Testis (tissue), 2 donors: ENCODE measurements at regions not wholly inside any gene's neighbourhood (a gene's known extent, or its start where the extent isn't known, plus 50 kb on each side); places are given as distances from the start of the nearest gene placed in this dataset.

ENCODE experiments used
- POLR2A ChIP-seq: fragments of 450-650 bp; IDR thresholded peaks from one replicate; pipeline ENCODE4 v1.6.1; 2017; ENCODE audit warnings: antibody characterized with exemption, mild to moderate bottlenecking, moderate library complexity
- TF ChIP-seq, protein P1 (sequence below), 3 experiments: fragments of 450-650 bp in 2 of 3; fragments of 200-600 bp in 1 of 3; sonication (generic) in 1 of 3; IDR thresholded peaks; one replicate each; pipeline ENCODE4 v1.5.1; 2016 to 2019; ENCODE audit warnings: antibody characterized with exemption in 3 of 3, mild to moderate bottlenecking in 2 of 3, moderate library complexity in 1 of 3

GRCh38 chr5:54403121-54403520, 52.4 kb upstream of the HSPB3 start:
- TF ChIP-seq, protein P1, sequence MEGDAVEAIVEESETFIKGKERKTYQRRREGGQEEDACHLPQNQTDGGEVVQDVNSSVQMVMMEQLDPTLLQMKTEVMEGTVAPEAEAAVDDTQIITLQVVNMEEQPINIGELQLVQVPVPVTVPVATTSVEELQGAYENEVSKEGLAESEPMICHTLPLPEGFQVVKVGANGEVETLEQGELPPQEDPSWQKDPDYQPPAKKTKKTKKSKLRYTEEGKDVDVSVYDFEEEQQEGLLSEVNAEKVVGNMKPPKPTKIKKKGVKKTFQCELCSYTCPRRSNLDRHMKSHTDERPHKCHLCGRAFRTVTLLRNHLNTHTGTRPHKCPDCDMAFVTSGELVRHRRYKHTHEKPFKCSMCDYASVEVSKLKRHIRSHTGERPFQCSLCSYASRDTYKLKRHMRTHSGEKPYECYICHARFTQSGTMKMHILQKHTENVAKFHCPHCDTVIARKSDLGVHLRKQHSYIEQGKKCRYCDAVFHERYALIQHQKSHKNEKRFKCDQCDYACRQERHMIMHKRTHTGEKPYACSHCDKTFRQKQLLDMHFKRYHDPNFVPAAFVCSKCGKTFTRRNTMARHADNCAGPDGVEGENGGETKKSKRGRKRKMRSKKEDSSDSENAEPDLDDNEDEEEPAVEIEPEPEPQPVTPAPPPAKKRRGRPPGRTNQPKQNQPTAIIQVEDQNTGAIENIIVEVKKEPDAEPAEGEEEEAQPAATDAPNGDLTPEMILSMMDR (IDR thresholded peaks at IDR 0.05): no peak
- TF ChIP-seq POLR2A: no peak
